Esophagus muscularis mucosa (tissue), 4 donors: ENCODE measurements at regions not wholly inside any gene's neighbourhood (a gene's known extent, or its start where the extent isn't known, plus 50 kb on each side); places are given as distances from the start of the nearest gene placed in this dataset.

Experiments used
- DNase-seq: peaks from one replicate; pipeline ENCODE4 v3.0.0-alpha.2; 2017; ENCODE audit errors: extremely low spot score
- H3K27ac ChIP-seq, 4 donors: fragments of 200-600 bp; sonication (generic); replicated peaks in 1 of 4; 1 replicate in 3 of 4; 2 replicates in 1 of 4; pipeline ENCODE4 v1.5.1; 2016 to 2019; ENCODE audit warnings: mild to moderate bottlenecking in 1 of 4
- H3K27me3 ChIP-seq, 4 donors: fragments of 200-600 bp; sonication (generic); one replicate each; pipeline versions ENCODE4 v1.5.1 to v1.6.0; 2016 to 2019
- H3K36me3 ChIP-seq, 4 donors: fragments of 200-600 bp; sonication (generic); one replicate each; pipeline ENCODE4 v1.5.1; 2016 to 2019
- H3K4me1 ChIP-seq, 4 donors: fragments of 200-600 bp; sonication (generic); one replicate each; pipeline ENCODE4 v1.5.1; 2016 to 2019
- H3K4me3 ChIP-seq, 4 donors: fragments of 200-600 bp; sonication (generic); 1 replicate in 2 of 4; 2 replicates in 2 of 4; pipeline ENCODE4 v1.5.1; 2016 to 2019; ENCODE audit warnings: mild to moderate bottlenecking in 4 of 4, moderate library complexity in 1 of 4
- H3K9me3 ChIP-seq, 4 donors: fragments of 200-600 bp; sonication (generic); 1 replicate in 3 of 4; 2 replicates in 1 of 4; pipeline ENCODE4 v1.5.1; 2016 to 2019
- CTCF ChIP-seq, 3 experiments: fragments of 200-600 bp in 2 of 3; fragments of 450-650 bp in 1 of 3; sonication (generic) in 2 of 3; IDR thresholded peaks; one replicate each; pipeline ENCODE4 v1.5.1; 2017 to 2019; ENCODE audit warnings: antibody characterized with exemption in 3 of 3, mild to moderate bottlenecking in 2 of 3, moderate library complexity in 1 of 3
- EP300 ChIP-seq: sonication (generic); formaldehyde crosslinking; IDR thresholded peaks from one replicate; pipeline ENCODE4 v1.6.1; 2017; ENCODE audit warnings: antibody characterized with exemption
- POLR2A ChIP-seq: fragments of 450-650 bp; IDR thresholded peaks from one replicate; pipeline ENCODE4 v1.6.1; 2017; ENCODE audit warnings: antibody characterized with exemption, moderate library complexity, mild to moderate bottlenecking, low read depth
- POLR2AphosphoS5 ChIP-seq, 2 donors: sonication (generic); formaldehyde crosslinking; IDR thresholded peaks; one replicate each; pipeline ENCODE4 v1.6.1; 2017; ENCODE audit warnings: antibody characterized with exemption in 2 of 2
- WGBS: methylation state at CpG from one replicate; pipeline ENCODE4 v1.1.5; 2018; 5-methylcytosine and 5-hydroxymethylcytosine counted together
- intact Hi-C: fragments of 100-400 bp; cut with DNase I; formaldehyde crosslinking; loops from one replicate; pipeline ENCODE4 v1.15.1; 2023

GRCh38 chr5:74376187-74376586 is 264.3 kb downstream of the ENC1 start:
- 47% methylated on average over 1 of the region's 1 CpG for WGBS
- no peak for TF ChIP-seq EP300
- TF ChIP-seq POLR2AphosphoS5 (IDR thresholded peaks at IDR 0.05) = no peak
- TF ChIP-seq CTCF (IDR thresholded peaks at IDR 0.05) = no peak
- TF ChIP-seq POLR2A = no peak
- intact Hi-C loops = no loop called here

GRCh38 chr5:74375271-74375670 is 265.3 kb downstream of the ENC1 start:
- Histone ChIP-seq H3K9me3 (no peaks in the 10 kb centered on the region), H3K27ac (no peak overlapping the region), H3K4me1 (peaks cover 0 to 7% (median 3%) of the 10 kb centered on the region in 4 donors), H3K27me3 (no peaks in the 10 kb centered on the region), H3K4me3 (no peak overlapping the region), H3K36me3 (no peaks in the 10 kb centered on the region)
- DNase-seq = no peak
- 89% methylated on average over 2 of the region's 2 CpGs for WGBS
- TF ChIP-seq POLR2A = no peak
- TF ChIP-seq POLR2AphosphoS5 (IDR thresholded peaks at IDR 0.05) = no peak
- no peak for TF ChIP-seq EP300
- TF ChIP-seq CTCF (IDR thresholded peaks at IDR 0.05) = no peak
- intact Hi-C loops = no loop called here

More at GRCh38 chr5:74376187-74376586, 264.3 kb downstream of the ENC1 start:
- Histone ChIP-seq H3K4me3 (no peak overlapping the region), H3K27me3 (no peaks in the 10 kb centered on the region), H3K27ac (no peak overlapping the region), H3K9me3 (no peaks in the 10 kb centered on the region), H3K36me3 (no peaks in the 10 kb centered on the region), H3K4me1 (no peaks in the 10 kb centered on the region)
- DNase-seq = no peak

GRCh38 chr5:74374656-74375055 is 265.9 kb downstream of the ENC1 start:
- Histone ChIP-seq H3K27ac (no peak overlapping the region), H3K4me3 (no peak overlapping the region), H3K9me3 (no peaks in the 10 kb centered on the region), H3K36me3 (no peaks in the 10 kb centered on the region), H3K4me1 (peaks cover 0 to 7% (median 3%) of the 10 kb centered on the region in 4 donors), H3K27me3 (no peaks in the 10 kb centered on the region)
- TF ChIP-seq POLR2AphosphoS5 (IDR thresholded peaks at IDR 0.05) (no peak), EP300 (no peak), POLR2A (no peak), CTCF (IDR thresholded peaks at IDR 0.05) (no peak)
- intact Hi-C loops = no loop called here
- no peak for DNase-seq
- 98% methylated on average over 4 of the region's 4 CpGs for WGBS

- no peak for TF ChIP-seq POLR2A
- no peak for TF ChIP-seq POLR2AphosphoS5 (IDR thresholded peaks at IDR 0.05)
- TF ChIP-seq EP300 = no peak
- TF ChIP-seq CTCF (IDR thresholded peaks at IDR 0.05) = no peak
- Histone ChIP-seq H3K4me3 (no peak overlapping the region), H3K4me1 (peaks cover 0 to 10% (median 5%) of the 10 kb centered on the region in 4 donors), H3K9me3 (no peaks in the 10 kb centered on the region), H3K36me3 (no peaks in the 10 kb centered on the region), H3K27ac (no peak overlapping the region), H3K27me3 (no peaks in the 10 kb centered on the region)
- WGBS = 50% methylated on average over 1 of the region's 1 CpG
- intact Hi-C loops = no loop called here
- DNase-seq = no peak
These were observed 267.5 kb downstream of the ENC1 start for GRCh38 chr5:74373076-74373475.

GRCh38 chr5:74372502-74373064 is 267.9 kb downstream of the ENC1 start:
- intact Hi-C loops = no loop called here
- TF ChIP-seq POLR2A = no peak
- no peak for TF ChIP-seq EP300
- no peak for TF ChIP-seq CTCF (IDR thresholded peaks at IDR 0.05)
- no peak for TF ChIP-seq POLR2AphosphoS5 (IDR thresholded peaks at IDR 0.05)
- Histone ChIP-seq H3K4me1 (peaks cover 0 to 10% (median 5%) of the 10 kb centered on the region in 4 donors), H3K36me3 (no peaks in the 10 kb centered on the region), H3K27me3 (no peaks in the 10 kb centered on the region), H3K4me3 (no peak overlapping the region), H3K9me3 (no peaks in the 10 kb centered on the region), H3K27ac (no peak overlapping the region)
- WGBS = 78% methylated on average over 5 of the region's 5 CpGs
- no peak for DNase-seq
